GM18873 (cell line): ENCODE measurements at regions not wholly inside any gene's neighbourhood (a gene's known extent, or its start where the extent isn't known, plus 50 kb on each side); places are given as distances from the start of the nearest gene placed in this dataset.
"Not testable (repeated sequence)": the region's sequence is repeated elsewhere in the genome, so short reads cannot be mapped to it uniquely, and the experiment has no call there.

Source experiments
- ATAC-seq: cut with Tn5 transposase; IDR thresholded peaks from one replicate; pipeline ENCODE4 v1.9.1; 2021; ENCODE audit warnings: mild to moderate bottlenecking, moderate library complexity, moderate number of reproducible peaks; ENCODE audit not compliant: unreplicated experiment, low FRiP score

DNA sequence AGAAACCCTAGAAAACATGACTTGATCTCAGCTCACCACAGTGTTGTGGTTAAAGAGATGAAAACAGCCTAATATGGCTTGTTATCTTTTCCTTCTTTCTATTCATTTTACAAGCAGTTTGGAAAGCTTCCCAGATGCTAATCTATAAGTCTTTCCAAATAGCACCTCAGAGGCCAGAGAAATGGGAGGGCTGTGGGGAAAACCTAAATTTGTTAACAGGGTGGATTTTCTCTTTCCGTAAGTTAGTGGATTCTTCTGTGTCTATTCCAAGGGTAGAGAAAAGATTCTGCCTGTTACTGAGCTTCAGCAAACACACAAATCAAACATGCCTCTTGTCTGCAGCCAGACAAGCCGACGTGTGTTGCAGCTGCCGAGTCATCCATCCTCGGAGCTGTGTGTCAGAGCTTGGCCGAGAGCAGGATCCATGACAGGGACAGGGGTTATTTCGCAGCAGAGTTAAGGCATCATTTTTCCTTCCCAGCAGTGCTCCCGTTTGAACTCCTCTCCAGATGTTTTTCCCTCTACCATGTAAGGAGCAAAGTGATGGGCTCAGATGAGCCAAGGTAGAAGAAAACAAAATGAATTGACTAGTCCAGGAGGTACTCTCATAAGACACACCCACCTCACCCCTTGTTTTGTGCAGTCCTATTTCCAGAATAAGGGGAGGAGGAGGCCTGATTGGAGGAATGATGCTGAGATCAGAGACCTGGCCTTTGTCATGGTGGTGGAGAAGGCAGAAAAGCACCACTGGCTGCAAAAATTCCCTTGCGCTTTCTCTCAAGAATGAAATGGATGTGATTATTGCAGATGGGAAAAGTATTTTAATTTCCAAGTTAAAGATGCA is 560.0 kb downstream of the C6orf118 start:
- ATAC-seq, result no peak

DNA sequence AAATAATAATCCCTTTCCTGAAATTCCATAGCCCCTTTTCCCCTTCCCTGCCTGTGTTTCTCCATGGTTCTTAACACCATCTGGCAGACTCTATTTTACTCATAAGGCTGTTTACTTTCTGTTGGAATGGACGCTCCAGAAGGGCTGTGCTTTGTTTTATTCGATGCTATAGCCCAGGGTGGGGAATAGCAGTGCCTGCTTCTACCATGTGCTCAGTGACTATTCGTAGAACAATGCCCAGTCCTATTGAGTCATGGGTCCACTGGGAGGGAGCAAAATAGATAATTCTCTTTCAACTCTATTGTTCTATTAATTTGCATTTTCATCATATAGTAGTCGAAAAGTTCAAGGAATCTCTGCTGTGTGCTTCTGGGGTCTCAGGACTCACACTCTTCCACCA is 565.1 kb downstream of the C6orf118 start:
- no peak for ATAC-seq

- no peak for ATAC-seq
Observed at GRCh38 chr6:164741938-164742451, 567.4 kb downstream of the C6orf118 start.

GRCh38 chr6:164736090-164736489 is 573.3 kb downstream of the C6orf118 start:
- ATAC-seq, result not testable (repeated sequence)

GRCh38 chr6:164731539-164731938 is 577.9 kb downstream of the C6orf118 start:
- no peak for ATAC-seq

DNA sequence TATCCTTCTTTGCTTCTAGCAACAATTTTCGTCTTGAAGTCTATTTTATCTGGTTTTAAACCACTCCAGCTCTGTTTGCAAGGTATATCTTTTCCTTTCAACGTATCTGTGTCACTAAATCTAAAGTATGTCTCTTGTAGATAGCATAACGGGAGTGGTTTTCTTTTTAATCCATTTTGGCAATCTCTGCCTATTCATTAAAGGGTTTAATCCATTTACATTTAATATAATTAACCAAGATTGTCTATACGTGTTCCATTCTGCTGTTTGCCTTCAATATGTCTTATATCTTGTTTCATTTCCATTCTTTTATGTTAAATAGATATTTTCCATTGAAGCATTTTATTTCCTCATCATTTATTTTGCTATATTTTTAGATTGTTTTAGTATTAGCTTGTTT is 587.9 kb downstream of the C6orf118 start:
- ATAC-seq, result no peak

DNA sequence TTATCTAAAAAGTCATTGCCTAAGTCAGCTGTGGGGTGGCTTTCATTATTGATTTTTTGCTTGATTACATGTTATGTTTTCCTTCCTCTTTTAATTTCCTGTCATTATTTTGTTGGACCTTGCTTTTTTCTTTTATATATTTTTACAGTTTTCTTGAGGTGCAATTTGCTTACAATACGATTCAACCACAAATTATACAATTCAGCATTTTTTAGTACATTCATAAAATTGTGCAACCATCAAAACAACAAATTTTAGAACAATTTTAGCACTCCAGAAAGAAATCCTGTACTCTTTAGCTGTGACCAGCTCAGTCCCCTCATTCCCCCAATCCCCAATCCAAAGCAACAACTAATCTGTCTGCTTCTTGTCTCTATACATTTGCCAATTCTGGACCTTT is 608.9 kb downstream of the C6orf118 start:
- no peak for ATAC-seq

GRCh38 chr6:164695896-164696295 is 613.5 kb downstream of the C6orf118 start:
- ATAC-seq, result no peak

DNA sequence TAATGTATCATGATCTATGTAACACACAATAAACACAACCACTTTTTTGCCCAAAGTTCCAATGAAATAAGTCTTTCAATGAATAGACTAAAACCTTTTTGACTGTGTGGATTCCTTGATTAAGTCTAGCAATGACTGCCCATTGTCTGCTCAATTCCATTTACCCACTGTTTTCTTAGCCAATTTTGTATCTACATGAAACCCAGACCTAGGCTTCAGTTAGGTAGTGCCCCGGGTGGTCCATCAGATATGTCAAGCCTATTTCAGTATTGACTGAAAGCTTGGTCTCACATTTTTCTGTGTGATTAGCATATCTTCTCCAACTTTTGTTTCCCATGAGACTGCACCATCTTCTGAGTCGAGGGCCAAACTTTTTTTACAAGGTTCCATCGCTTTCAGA is 615.0 kb downstream of the C6orf118 start:
- no peak for ATAC-seq

DNA sequence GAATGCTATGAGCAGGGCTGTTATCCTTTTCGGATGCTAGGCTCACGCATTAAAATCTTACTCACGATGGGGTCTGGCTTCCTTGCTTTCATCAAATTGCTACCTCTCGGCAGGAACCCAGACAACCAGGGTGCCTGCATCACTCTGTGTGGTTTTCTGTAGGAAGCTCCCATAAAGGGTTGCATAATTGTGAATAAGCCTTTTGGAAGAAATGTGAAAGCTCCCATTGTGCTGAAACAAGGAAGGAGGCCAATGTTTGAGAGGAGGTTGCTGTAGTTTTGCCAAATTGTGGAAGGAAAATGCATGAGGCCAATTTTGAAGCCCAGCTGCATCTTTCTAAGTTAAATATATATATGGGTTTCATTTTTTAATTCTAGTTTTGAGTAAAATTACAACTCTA is 615.5 kb downstream of the C6orf118 start:
- ATAC-seq, result no peak

DNA sequence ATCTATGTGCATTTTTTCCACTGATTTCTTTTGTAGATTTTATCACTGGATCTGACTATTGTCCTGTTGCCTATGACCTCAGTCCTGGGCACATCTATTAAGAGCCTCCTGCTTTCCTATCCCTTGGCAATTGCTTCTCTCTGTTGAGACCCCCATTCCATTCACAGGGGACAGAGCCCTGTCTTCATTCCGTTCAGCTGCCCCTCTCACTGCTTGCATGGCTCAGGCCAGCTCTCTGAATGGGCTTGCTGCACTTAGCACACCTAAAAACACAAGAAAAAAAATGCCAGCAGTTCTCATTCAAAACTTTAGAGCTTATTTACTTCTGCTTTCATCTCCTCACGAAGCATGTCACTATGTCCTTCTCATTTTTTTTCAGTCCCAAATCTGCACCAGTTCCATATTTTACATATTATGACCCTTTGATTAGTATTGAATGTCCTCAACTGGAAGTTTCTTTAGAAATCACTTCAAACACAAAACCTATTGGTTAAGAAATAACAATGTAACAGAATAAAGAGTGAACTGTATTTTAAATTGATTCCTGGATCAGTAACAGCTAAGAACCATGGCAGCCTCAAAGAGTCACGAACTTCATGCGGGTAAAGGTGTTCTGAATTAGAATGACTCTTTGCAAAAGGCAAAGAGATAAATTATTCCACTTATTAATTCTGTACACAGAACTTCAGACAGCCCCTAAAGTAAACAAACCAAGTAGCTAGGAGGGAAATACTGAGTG is 616.5 kb downstream of the C6orf118 start:
- ATAC-seq, result no peak

DNA sequence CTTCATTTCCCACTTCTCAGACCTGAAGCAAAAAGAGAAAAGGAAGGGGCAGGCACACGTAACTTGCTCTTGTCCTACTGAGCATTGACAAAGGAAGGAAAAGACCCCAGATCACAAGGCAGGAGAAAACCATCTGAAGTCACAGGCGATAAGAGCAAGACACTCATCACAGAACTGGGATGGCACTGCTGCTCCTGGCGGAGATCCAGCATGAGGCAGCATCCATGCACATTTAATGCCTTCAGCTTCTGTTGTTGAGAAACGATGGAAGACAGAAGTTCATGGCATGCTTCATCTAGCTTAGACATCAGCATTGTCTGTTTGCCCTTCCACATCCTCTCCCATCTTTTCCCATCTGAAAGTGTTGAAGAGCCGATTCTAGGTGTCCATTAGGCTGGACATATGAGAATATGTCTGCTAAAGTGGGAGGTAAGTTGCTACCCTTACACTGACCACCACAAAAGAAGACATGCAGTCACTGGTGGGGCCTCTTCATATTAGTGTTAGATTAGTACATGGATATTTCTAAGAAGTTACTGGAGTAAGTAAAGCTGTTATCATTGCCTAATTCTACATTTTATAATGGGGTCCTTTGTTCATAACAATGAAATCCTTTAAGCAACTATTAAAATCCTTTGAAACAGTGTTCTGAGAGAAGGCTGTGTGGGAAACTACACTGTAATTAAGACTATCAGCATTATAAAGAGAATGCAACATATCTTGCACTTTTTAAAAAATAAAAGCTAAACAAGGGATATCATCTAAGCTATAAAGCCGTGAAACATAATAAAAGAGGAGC is 618.5 kb downstream of the C6orf118 start:
- no peak for ATAC-seq

DNA sequence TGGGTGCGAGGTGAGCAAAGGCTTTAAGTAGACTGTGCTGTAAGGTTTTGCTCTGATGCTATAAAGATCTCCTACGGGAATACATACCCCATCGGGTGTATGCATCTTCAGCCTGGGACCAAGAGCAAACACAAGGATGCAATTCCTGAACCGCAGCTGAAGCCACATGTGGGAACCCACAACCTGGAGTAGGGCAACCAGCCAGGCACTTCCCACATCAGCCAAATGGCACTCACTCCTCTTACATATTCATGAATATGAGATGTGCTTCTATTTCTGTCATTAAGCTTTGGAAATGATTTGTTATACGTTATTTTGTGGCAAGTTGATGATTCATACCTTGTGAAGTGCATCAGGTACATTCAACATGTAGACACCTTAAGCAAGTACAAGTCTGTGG is 619.2 kb downstream of the C6orf118 start:
- no peak for ATAC-seq

GRCh38 chr6:164665328-164665727 is 644.1 kb downstream of the C6orf118 start:
- ATAC-seq, result no peak

GRCh38 chr6:164663634-164664033 is 645.8 kb downstream of the C6orf118 start:
- no peak for ATAC-seq

DNA sequence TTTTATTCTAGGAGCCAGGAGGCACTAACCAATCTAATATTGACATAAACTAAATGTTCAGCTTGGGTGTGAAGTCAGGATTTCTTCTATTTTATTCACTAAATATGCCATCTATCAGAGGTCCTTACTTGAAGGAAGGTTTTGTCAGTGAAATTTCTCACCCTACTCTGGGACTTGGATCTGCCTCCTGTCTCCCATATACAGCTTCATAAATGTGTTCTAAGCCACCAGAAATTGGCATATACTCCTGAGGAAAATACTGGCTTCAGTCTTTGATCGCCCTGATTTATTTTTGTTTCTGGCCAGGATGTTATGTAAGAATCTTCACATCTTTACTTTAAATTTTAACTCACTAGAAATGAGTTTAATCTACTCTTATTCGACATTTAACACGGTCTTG is 647.7 kb downstream of the C6orf118 start:
- no peak for ATAC-seq

- no peak for ATAC-seq
Observed at GRCh38 chr6:164660781-164661180, 648.6 kb downstream of the C6orf118 start.

DNA sequence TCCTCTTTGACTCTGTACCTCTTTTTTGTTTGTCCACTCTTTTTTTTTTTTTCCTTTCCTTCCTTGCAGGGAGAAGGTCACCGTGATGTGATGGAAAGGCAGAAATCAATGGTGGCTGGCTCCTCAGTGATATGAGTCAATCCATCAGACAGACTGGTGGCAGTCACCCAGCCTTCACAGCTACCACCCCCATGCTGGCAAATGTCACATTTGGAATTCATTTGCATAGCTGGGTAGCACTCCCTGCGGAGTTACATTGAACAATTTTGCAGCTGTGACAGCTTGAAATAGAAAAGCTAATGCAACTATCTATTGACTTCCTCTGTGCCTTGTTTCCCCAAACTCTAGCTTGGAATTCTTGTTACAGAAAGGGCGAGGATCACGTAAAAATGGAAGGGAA is 668.4 kb downstream of the C6orf118 start:
- ATAC-seq, result no peak

GRCh38 chr6:164628302-164628931 is 681.0 kb downstream of the C6orf118 start:
- ATAC-seq, result no peak

GRCh38 chr6:164616917-164617524 is 692.4 kb downstream of the C6orf118 start:
- ATAC-seq, result no peak
